ENCODE measurements at regions not wholly inside any gene's neighbourhood (a gene's known extent, or its start where the extent isn't known, plus 50 kb on each side); places are given as distances from the start of the nearest gene placed in this dataset.

- H3K27ac ChIP-seq (ENCODE audit: low read length, poor library complexity, severe bottlenecking), result no peak overlapping the region
- H2BK5ac ChIP-seq (ENCODE audit: low read depth, low read length, poor library complexity, severe bottlenecking), result no peak overlapping the region
- no peak overlapping the region for H4K91ac ChIP-seq (ENCODE audit: low read length)
- H2AK5ac ChIP-seq (ENCODE audit: low read length, severe bottlenecking), result no peak overlapping the region
- H3K14ac ChIP-seq (ENCODE audit: low read length in 2 of 2), result no peak overlapping the region
- H2BK12ac ChIP-seq (ENCODE audit: low read length in 2 of 2), result no peak overlapping the region
- peaks cover 4% of the 10 kb centered on the region for H3K9me3 ChIP-seq (ENCODE audit: control insufficient read depth, low read length)
- DNase-seq, result no peak
- H2BK15ac ChIP-seq (ENCODE audit: low read depth, poor library complexity, severe bottlenecking), result no peak overlapping the region
- no peak overlapping the region for H3K4ac ChIP-seq (ENCODE audit: low read depth in 1 of 2, low read length in 2 of 2)
- no peak overlapping the region for H2AFZ ChIP-seq (ENCODE audit: low read depth, low read length)
- no peak overlapping the region for H4K8ac ChIP-seq (ENCODE audit: low read length)
- H3K18ac ChIP-seq (ENCODE audit: low read depth in 1 of 2, low read length in 2 of 2), result no peak overlapping the region
- H3K36me3 ChIP-seq (ENCODE audit: control insufficient read depth in 1 of 2, insufficient read depth in 2 of 2, low read depth in 1 of 2, low read length in 2 of 2), result no peaks in the 10 kb centered on the region
- H3K4me3 ChIP-seq (ENCODE audit: insufficient read depth in 1 of 2, low read depth in 1 of 2, low read length in 2 of 2), result no peak overlapping the region
- H3K9ac ChIP-seq (ENCODE audit: low read length), result no peak overlapping the region
- 77% methylated on average over 3 of the region's 4 CpGs for WGBS
- no peaks in the 10 kb centered on the region for H3K27me3 ChIP-seq (ENCODE audit: control insufficient read depth in 1 of 2, insufficient read depth in 1 of 2, low read length in 2 of 2)
- H3K4me2 ChIP-seq (ENCODE audit: low read length, poor library complexity, severe bottlenecking), result no peak overlapping the region
- no peak overlapping the region for H2BK120ac ChIP-seq (ENCODE audit: low read depth, low read length)
- no peaks in the 10 kb centered on the region for H3K79me1 ChIP-seq (replicated peaks; ENCODE audit: low read length, poor library complexity, severe bottlenecking)
- H3K4me1 ChIP-seq (ENCODE audit: control insufficient read depth, insufficient read depth, low read depth, low read length), result no peaks in the 10 kb centered on the region
- no peak overlapping the region for H3K23ac ChIP-seq (ENCODE audit: low read length in 2 of 2)
These were observed 287.1 kb downstream of the SOX2 start for GRCh38 chr3:181998828-181999227.

DNA sequence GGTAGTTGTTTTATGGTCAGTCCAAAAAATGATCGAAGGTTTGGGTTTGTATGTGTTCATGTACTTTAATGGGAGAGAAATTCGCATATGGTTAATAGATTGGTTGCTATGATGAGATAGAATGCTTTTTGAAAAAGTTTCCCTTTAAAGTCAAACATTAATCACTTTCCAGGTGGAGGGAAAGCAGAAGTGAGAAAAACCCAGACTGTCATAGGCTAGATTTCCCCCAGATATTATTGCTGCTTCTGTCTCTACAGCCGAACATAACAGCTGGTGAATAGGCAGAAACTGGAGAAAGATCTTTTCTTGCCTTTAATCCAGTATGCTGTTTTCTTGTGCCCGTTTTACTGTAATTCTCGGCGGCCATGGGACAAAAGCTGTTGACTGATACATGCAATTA is 287.6 kb downstream of the SOX2 start:
- Histone ChIP-seq H3K9me3 (ENCODE audit: control insufficient read depth, low read length) (peaks cover 4% of the 10 kb centered on the region), H3K4ac (ENCODE audit: low read depth in 1 of 2, low read length in 2 of 2) (no peak overlapping the region), H3K4me1 (ENCODE audit: control insufficient read depth, insufficient read depth, low read depth, low read length) (no peaks in the 10 kb centered on the region), H2BK5ac (ENCODE audit: low read depth, low read length, poor library complexity, severe bottlenecking) (no peak overlapping the region), H2BK120ac (ENCODE audit: low read depth, low read length) (no peak overlapping the region), H3K18ac (ENCODE audit: low read depth in 1 of 2, low read length in 2 of 2) (no peak overlapping the region), H3K9ac (ENCODE audit: low read length) (no peak overlapping the region), H3K4me2 (ENCODE audit: low read length, poor library complexity, severe bottlenecking) (no peak overlapping the region), H3K79me1 (replicated peaks; ENCODE audit: low read length, poor library complexity, severe bottlenecking) (no peaks in the 10 kb centered on the region), H4K91ac (ENCODE audit: low read length) (no peak overlapping the region), H3K27me3 (ENCODE audit: control insufficient read depth in 1 of 2, insufficient read depth in 1 of 2, low read length in 2 of 2) (no peaks in the 10 kb centered on the region), H3K4me3 (ENCODE audit: insufficient read depth in 1 of 2, low read depth in 1 of 2, low read length in 2 of 2) (no peak overlapping the region), H2AFZ (ENCODE audit: low read depth, low read length) (no peak overlapping the region), H3K14ac (ENCODE audit: low read length in 2 of 2) (no peak overlapping the region), H2BK12ac (ENCODE audit: low read length in 2 of 2) (no peak overlapping the region), H2BK15ac (ENCODE audit: low read depth, poor library complexity, severe bottlenecking) (no peak overlapping the region), H2AK5ac (ENCODE audit: low read length, severe bottlenecking) (no peak overlapping the region), H4K8ac (ENCODE audit: low read length) (no peak overlapping the region), H3K27ac (ENCODE audit: low read length, poor library complexity, severe bottlenecking) (no peak overlapping the region), H3K36me3 (ENCODE audit: control insufficient read depth in 1 of 2, insufficient read depth in 2 of 2, low read depth in 1 of 2, low read length in 2 of 2) (no peaks in the 10 kb centered on the region), H3K23ac (ENCODE audit: low read length in 2 of 2) (no peak overlapping the region)
- 96% methylated on average over 5 of the region's 6 CpGs for WGBS
- DNase-seq, result no peak

DNA sequence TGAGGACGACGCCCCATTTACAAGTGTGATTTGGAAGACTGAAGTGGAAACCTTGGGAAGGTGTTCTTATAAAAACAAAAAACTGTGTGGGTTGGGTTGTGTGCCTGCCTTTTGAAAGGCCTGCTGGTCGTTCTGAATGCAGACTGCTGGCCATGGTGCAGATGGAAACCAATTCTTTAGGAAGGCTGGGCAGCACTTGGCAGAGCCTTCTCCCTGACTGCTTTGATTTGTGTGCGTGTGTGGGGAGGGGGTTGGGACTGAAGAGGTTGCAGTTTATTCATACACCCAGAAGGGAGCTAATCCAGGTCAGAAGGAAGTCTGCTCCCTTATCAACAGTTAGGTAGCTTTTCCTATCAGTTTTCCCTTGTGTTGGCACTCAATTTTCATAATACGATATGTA is 288.7 kb downstream of the SOX2 start:
- H2BK5ac ChIP-seq (ENCODE audit: low read depth, low read length, poor library complexity, severe bottlenecking), result no peak overlapping the region
- H3K4me2 ChIP-seq (ENCODE audit: low read length, poor library complexity, severe bottlenecking), result no peak overlapping the region
- no peak overlapping the region for H2BK120ac ChIP-seq (ENCODE audit: low read depth, low read length)
- no peaks in the 10 kb centered on the region for H3K36me3 ChIP-seq (ENCODE audit: control insufficient read depth in 1 of 2, insufficient read depth in 2 of 2, low read depth in 1 of 2, low read length in 2 of 2)
- no peak overlapping the region for H2BK15ac ChIP-seq (ENCODE audit: low read depth, poor library complexity, severe bottlenecking)
- no peak overlapping the region for H3K4me3 ChIP-seq (ENCODE audit: insufficient read depth in 1 of 2, low read depth in 1 of 2, low read length in 2 of 2)
- no peak overlapping the region for H2AFZ ChIP-seq (ENCODE audit: low read depth, low read length)
- no peaks in the 10 kb centered on the region for H3K79me1 ChIP-seq (replicated peaks; ENCODE audit: low read length, poor library complexity, severe bottlenecking)
- no peak for DNase-seq
- H3K9me3 ChIP-seq (ENCODE audit: control insufficient read depth, low read length), result peaks cover 4% of the 10 kb centered on the region
- H3K18ac ChIP-seq (ENCODE audit: low read depth in 1 of 2, low read length in 2 of 2), result no peak overlapping the region
- no peak overlapping the region for H3K4ac ChIP-seq (ENCODE audit: low read depth in 1 of 2, low read length in 2 of 2)
- H3K9ac ChIP-seq (ENCODE audit: low read length), result no peak overlapping the region
- H3K27ac ChIP-seq (ENCODE audit: low read length, poor library complexity, severe bottlenecking), result no peak overlapping the region
- peaks cover under 1% of the 10 kb centered on the region for H3K4me1 ChIP-seq (ENCODE audit: control insufficient read depth, insufficient read depth, low read depth, low read length)
- H2AK5ac ChIP-seq (ENCODE audit: low read length, severe bottlenecking), result no peak overlapping the region
- no peak overlapping the region for H4K91ac ChIP-seq (ENCODE audit: low read length)
- no peak overlapping the region for H3K23ac ChIP-seq (ENCODE audit: low read length in 2 of 2)
- no peak overlapping the region for H4K8ac ChIP-seq (ENCODE audit: low read length)
- no peak overlapping the region for H3K14ac ChIP-seq (ENCODE audit: low read length in 2 of 2)
- H3K27me3 ChIP-seq (ENCODE audit: control insufficient read depth in 1 of 2, insufficient read depth in 1 of 2, low read length in 2 of 2), result no peaks in the 10 kb centered on the region
- WGBS, result 48% methylated on average over 4 of the region's 5 CpGs
- no peak overlapping the region for H2BK12ac ChIP-seq (ENCODE audit: low read length in 2 of 2)

DNA sequence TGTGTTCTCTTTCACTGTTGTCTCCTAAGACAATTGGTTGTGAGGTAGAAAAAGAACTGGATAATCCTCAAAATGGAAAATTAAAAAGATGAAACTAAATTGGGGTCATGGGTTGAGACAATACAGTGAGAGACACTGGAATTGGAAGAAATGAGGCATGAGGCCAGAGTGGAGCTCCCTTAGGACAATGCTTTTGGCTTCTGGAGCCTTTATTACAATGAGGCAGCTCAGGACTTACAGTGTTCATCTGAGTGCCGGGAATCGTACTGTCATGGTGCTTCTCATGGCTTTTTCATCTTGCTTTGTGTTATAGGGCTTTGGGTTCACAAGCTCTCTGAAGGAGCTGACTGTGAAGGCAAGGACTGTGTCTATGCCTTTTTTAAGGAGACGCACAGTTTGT is 293.5 kb downstream of the SOX2 start:
- DNase-seq, result no peak
- H3K79me1 ChIP-seq (replicated peaks; ENCODE audit: low read length, poor library complexity, severe bottlenecking), result no peaks in the 10 kb centered on the region
- no peak overlapping the region for H2BK12ac ChIP-seq (ENCODE audit: low read length in 2 of 2)
- H3K36me3 ChIP-seq (ENCODE audit: control insufficient read depth in 1 of 2, insufficient read depth in 2 of 2, low read depth in 1 of 2, low read length in 2 of 2), result no peaks in the 10 kb centered on the region
- no peak overlapping the region for H4K8ac ChIP-seq (ENCODE audit: low read length)
- no peak overlapping the region for H3K27ac ChIP-seq (ENCODE audit: low read length, poor library complexity, severe bottlenecking)
- H3K23ac ChIP-seq (ENCODE audit: low read length in 2 of 2), result no peak overlapping the region
- peaks cover 2% of the 10 kb centered on the region for H3K4me1 ChIP-seq (ENCODE audit: control insufficient read depth, insufficient read depth, low read depth, low read length)
- H2BK5ac ChIP-seq (ENCODE audit: low read depth, low read length, poor library complexity, severe bottlenecking), result no peak overlapping the region
- H3K9ac ChIP-seq (ENCODE audit: low read length), result no peak overlapping the region
- no peak overlapping the region for H3K4me2 ChIP-seq (ENCODE audit: low read length, poor library complexity, severe bottlenecking)
- 81% methylated on average over 3 of the region's 3 CpGs for WGBS
- no peaks in the 10 kb centered on the region for H3K27me3 ChIP-seq (ENCODE audit: control insufficient read depth in 1 of 2, insufficient read depth in 1 of 2, low read length in 2 of 2)
- H3K4ac ChIP-seq (ENCODE audit: low read depth in 1 of 2, low read length in 2 of 2), result no peak overlapping the region
- H2AFZ ChIP-seq (ENCODE audit: low read depth, low read length), result no peak overlapping the region
- no peaks in the 10 kb centered on the region for H3K9me3 ChIP-seq (ENCODE audit: control insufficient read depth, low read length)
- H3K18ac ChIP-seq (ENCODE audit: low read depth in 1 of 2, low read length in 2 of 2), result no peak overlapping the region
- no peak overlapping the region for H2BK120ac ChIP-seq (ENCODE audit: low read depth, low read length)
- H2BK15ac ChIP-seq (ENCODE audit: low read depth, poor library complexity, severe bottlenecking), result no peak overlapping the region
- H3K4me3 ChIP-seq (ENCODE audit: insufficient read depth in 1 of 2, low read depth in 1 of 2, low read length in 2 of 2), result no peak overlapping the region
- no peak overlapping the region for H3K14ac ChIP-seq (ENCODE audit: low read length in 2 of 2)
- H4K91ac ChIP-seq (ENCODE audit: low read length), result no peak overlapping the region
- peak overlapping the region; percentile 82 for H2AK5ac ChIP-seq (ENCODE audit: low read length, severe bottlenecking)
